GM18861 (cell line): ENCODE measurements at regions not wholly inside any gene's neighbourhood (a gene's known extent, or its start where the extent isn't known, plus 50 kb on each side); places are given as distances from the start of the nearest gene placed in this dataset.
"Not testable (repeated sequence)": the region's sequence is repeated elsewhere in the genome, so short reads cannot be mapped to it uniquely, and the experiment has no call there.

Experiments used
- ATAC-seq: cut with Tn5 transposase; IDR thresholded peaks from one replicate; pipeline ENCODE4 v1.9.1; 2021; ENCODE audit not compliant: unreplicated experiment

GRCh38 chr3:22732641-22733040 is 470.5 kb upstream of the UBE2E2 start:
- no peak for ATAC-seq

GRCh38 chr3:22734207-22734606 is 468.9 kb upstream of the UBE2E2 start:
- no peak for ATAC-seq

GRCh38 chr3:22734756-22735155 is 468.4 kb upstream of the UBE2E2 start:
- no peak for ATAC-seq

GRCh38 chr3:22735373-22735772 is 467.8 kb upstream of the UBE2E2 start:
- no peak for ATAC-seq

- not testable (repeated sequence) for ATAC-seq
Observed at GRCh38 chr3:22743386-22743785, 459.7 kb upstream of the UBE2E2 start.

GRCh38 chr3:22745321-22745720 is 457.8 kb upstream of the UBE2E2 start:
- ATAC-seq, result no peak

GRCh38 chr3:22746221-22746620 is 456.9 kb upstream of the UBE2E2 start:
- ATAC-seq, result no peak

GRCh38 chr3:22748453-22749045 is 454.6 kb upstream of the UBE2E2 start:
- no peak for ATAC-seq

GRCh38 chr3:22759636-22760310 is 443.4 kb upstream of the UBE2E2 start:
- ATAC-seq, result no peak

GRCh38 chr3:22765679-22766078 is 437.4 kb upstream of the UBE2E2 start:
- ATAC-seq, result no peak

- no peak for ATAC-seq
Observed at GRCh38 chr3:22777834-22778233, 425.3 kb upstream of the UBE2E2 start.

- ATAC-seq, result no peak
Observed at GRCh38 chr3:22779737-22780136, 423.4 kb upstream of the UBE2E2 start.

GRCh38 chr3:22792533-22792932 is 410.6 kb upstream of the UBE2E2 start:
- no peak for ATAC-seq

- no peak for ATAC-seq
Observed at GRCh38 chr3:22795917-22796316, 407.2 kb upstream of the UBE2E2 start.

- ATAC-seq, result no peak
Observed at GRCh38 chr3:22798461-22798860, 404.7 kb upstream of the UBE2E2 start.

GRCh38 chr3:22819209-22819608 is 383.9 kb upstream of the UBE2E2 start:
- no peak for ATAC-seq

- no peak for ATAC-seq
Observed at GRCh38 chr3:22835041-22835440, 368.1 kb upstream of the UBE2E2 start.

- ATAC-seq, result no peak
Observed at GRCh38 chr3:22836131-22836530, 367.0 kb upstream of the UBE2E2 start.

- no peak for ATAC-seq
Observed at GRCh38 chr3:22843854-22844253, 359.3 kb upstream of the UBE2E2 start.

GRCh38 chr3:22846566-22846965 is 356.6 kb upstream of the UBE2E2 start:
- ATAC-seq, result no peak

- not testable (repeated sequence) for ATAC-seq
Observed at GRCh38 chr3:22849583-22849982, 353.5 kb upstream of the UBE2E2 start.

GRCh38 chr3:22856811-22857210 is 346.3 kb upstream of the UBE2E2 start:
- no peak for ATAC-seq

- ATAC-seq, result no peak
Observed at GRCh38 chr3:22858486-22858885, 344.6 kb upstream of the UBE2E2 start.
